ENCODE measurements at regions not wholly inside any gene's neighbourhood (a gene's known extent, or its start where the extent isn't known, plus 50 kb on each side); places are given as distances from the start of the nearest gene placed in this dataset.

DNA sequence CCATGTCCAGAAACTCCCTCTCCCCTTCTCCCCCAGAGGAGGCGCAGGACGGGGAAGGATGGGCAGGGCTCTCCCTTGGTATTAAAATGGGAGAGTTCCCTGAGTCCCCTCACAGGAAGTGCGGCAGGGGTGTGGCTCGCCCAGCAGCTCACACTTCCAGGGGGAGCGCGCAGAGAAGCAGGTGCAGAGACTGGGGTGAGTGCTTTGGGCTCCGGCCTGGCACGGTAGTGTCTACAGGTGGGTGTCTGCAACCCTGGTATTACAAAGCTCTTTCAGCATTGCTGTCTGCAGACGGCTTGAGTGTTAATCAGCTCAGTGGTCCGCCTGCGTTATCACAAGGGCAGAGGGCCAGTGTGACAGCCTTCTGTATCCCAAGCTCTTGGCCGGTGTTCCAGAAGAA, 114.9 kb upstream of the FBXL7 start:
- intact Hi-C loops (cut with DNase I): no loop called here
- Histone ChIP-seq H3K36me3 (no peaks in the 10 kb centered on the region), H3K27me3 (no peaks in the 10 kb centered on the region), H3K4me3 (no peak overlapping the region), H3K9me3 (no peaks in the 10 kb centered on the region), H3K27ac (no peak overlapping the region), H3K4me1 (no peaks in the 10 kb centered on the region), H3K9ac (ENCODE audit: low read depth in 2 of 2, low read length in 2 of 2) (no peak overlapping the region)
- TF ChIP-seq, protein P1, sequence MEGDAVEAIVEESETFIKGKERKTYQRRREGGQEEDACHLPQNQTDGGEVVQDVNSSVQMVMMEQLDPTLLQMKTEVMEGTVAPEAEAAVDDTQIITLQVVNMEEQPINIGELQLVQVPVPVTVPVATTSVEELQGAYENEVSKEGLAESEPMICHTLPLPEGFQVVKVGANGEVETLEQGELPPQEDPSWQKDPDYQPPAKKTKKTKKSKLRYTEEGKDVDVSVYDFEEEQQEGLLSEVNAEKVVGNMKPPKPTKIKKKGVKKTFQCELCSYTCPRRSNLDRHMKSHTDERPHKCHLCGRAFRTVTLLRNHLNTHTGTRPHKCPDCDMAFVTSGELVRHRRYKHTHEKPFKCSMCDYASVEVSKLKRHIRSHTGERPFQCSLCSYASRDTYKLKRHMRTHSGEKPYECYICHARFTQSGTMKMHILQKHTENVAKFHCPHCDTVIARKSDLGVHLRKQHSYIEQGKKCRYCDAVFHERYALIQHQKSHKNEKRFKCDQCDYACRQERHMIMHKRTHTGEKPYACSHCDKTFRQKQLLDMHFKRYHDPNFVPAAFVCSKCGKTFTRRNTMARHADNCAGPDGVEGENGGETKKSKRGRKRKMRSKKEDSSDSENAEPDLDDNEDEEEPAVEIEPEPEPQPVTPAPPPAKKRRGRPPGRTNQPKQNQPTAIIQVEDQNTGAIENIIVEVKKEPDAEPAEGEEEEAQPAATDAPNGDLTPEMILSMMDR (IDR thresholded peaks at IDR 0.05): no peak
- DNase-seq: no peak

DNA sequence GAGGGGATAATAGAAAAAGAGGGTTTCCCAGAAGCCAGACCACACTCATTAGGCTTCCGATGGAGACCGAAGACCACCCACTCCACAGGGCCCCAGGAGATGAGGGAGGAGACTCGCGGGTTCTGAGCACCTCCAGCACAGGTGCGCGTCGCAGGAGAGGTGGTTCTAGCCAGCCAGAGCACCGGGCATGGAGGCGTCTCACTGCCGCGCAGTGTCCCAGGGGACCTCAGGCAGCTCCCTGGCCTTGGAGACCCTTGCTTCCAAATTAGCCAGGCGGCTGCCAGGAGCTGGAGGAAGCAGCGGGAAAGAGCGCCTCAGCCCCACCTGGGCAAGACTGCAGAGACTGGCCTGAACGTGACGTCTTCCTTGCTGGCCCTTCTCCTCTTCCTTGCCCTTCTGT, 115.4 kb upstream of the FBXL7 start:
- H3K27me3 ChIP-seq: no peaks in the 10 kb centered on the region
- no peak for DNase-seq
- intact Hi-C loops (cut with DNase I): no loop called here
- H3K4me3 ChIP-seq: no peak overlapping the region
- TF ChIP-seq, protein P1 (IDR thresholded peaks at IDR 0.05): no peak
- no peaks in the 10 kb centered on the region for H3K9me3 ChIP-seq
- H3K36me3 ChIP-seq: no peaks in the 10 kb centered on the region
- no peak overlapping the region for H3K27ac ChIP-seq
- no peak overlapping the region for H3K9ac ChIP-seq (ENCODE audit: low read depth in 2 of 2, low read length in 2 of 2)
- H3K4me1 ChIP-seq: no peaks in the 10 kb centered on the region

DNA sequence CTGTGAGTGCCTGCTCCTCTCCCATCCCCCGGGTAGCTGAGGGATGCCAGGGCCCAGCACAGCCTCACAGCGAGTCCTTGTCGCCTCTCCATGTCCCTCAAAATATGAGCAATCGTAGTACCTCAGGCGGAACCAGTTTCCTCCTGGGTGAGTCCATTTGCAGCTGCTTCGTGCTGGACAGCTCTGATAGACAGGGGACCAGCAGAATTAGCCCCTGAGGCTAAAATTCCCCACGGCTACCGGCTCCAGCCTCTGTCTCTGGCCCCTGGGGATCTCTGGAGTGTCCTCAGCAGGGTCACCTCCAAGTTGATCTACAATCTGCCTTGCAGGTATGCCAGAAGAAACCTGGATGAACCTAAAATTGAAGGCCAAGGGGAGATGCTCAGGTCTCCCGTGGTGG, 115.8 kb upstream of the FBXL7 start:
- TF ChIP-seq, protein P1 (IDR thresholded peaks at IDR 0.05): no peak
- no peak overlapping the region for H3K4me3 ChIP-seq
- DNase-seq: no peak
- no peaks in the 10 kb centered on the region for H3K4me1 ChIP-seq
- H3K36me3 ChIP-seq: no peaks in the 10 kb centered on the region
- H3K9me3 ChIP-seq: no peaks in the 10 kb centered on the region
- intact Hi-C loops (cut with DNase I): no loop called here
- no peaks in the 10 kb centered on the region for H3K27me3 ChIP-seq
- H3K9ac ChIP-seq (ENCODE audit: low read depth in 2 of 2, low read length in 2 of 2): no peak overlapping the region
- H3K27ac ChIP-seq: no peak overlapping the region

DNA sequence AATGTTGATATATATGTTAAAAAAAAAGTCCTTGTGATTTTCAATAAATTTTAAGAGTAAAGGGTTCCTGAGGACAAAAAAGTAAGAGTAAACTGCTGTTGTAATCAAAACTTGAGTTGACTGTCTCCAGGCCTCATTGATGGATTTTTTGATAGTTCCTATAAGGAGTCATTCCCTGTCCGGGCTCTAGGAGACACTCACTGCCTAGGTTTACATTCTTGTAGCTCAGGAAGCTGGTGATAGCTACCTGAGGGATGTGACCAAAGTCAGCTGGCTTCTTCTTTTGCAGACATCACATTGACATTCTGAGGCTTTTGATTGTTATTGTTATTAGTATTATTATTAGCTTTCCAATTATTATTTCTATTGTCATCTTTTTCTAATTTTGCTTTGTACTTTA, 116.5 kb upstream of the FBXL7 start:
- TF ChIP-seq, protein P1 (IDR thresholded peaks at IDR 0.05): peak; percentile 15
- H3K9ac ChIP-seq (ENCODE audit: low read depth in 2 of 2, low read length in 2 of 2): no peak overlapping the region
- H3K4me1 ChIP-seq: no peaks in the 10 kb centered on the region
- no peaks in the 10 kb centered on the region for H3K27me3 ChIP-seq
- no peaks in the 10 kb centered on the region for H3K9me3 ChIP-seq
- H3K4me3 ChIP-seq: no peak overlapping the region
- H3K36me3 ChIP-seq: no peaks in the 10 kb centered on the region
- no peak overlapping the region for H3K27ac ChIP-seq
- DNase-seq: no peak
- intact Hi-C loops (cut with DNase I): no loop called here

DNA sequence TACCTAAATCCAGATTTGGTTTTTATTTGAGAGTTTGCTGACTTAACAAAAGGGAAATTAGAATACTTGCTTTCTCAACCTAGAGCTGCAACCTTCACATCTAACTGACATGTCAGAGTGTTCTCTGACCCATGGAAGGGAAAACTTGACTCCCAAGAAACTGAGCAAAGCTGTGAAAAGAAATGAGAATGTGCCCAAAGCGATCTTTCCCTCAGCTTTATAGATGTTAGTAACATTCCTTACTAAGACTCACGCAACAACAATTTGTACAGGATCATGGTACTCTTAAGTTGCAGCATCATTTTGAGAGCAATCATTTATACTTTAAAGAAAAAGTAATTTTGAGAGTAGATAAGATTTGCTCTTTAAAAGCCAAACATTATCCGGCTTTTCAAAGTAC, 117.0 kb upstream of the FBXL7 start:
- Histone ChIP-seq H3K9ac (ENCODE audit: low read depth in 2 of 2, low read length in 2 of 2) (no peak overlapping the region), H3K9me3 (no peaks in the 10 kb centered on the region), H3K36me3 (no peaks in the 10 kb centered on the region), H3K4me1 (no peaks in the 10 kb centered on the region), H3K27ac (no peak overlapping the region), H3K27me3 (no peaks in the 10 kb centered on the region), H3K4me3 (no peak overlapping the region)
- TF ChIP-seq, protein P1 (IDR thresholded peaks at IDR 0.05): no peak
- DNase-seq: no peak
- intact Hi-C loops (cut with DNase I): no loop called here
